ENCODE measurements at regions not wholly inside any gene's neighbourhood (a gene's known extent, or its start where the extent isn't known, plus 50 kb on each side); places are given as distances from the start of the nearest gene placed in this dataset.

DNA sequence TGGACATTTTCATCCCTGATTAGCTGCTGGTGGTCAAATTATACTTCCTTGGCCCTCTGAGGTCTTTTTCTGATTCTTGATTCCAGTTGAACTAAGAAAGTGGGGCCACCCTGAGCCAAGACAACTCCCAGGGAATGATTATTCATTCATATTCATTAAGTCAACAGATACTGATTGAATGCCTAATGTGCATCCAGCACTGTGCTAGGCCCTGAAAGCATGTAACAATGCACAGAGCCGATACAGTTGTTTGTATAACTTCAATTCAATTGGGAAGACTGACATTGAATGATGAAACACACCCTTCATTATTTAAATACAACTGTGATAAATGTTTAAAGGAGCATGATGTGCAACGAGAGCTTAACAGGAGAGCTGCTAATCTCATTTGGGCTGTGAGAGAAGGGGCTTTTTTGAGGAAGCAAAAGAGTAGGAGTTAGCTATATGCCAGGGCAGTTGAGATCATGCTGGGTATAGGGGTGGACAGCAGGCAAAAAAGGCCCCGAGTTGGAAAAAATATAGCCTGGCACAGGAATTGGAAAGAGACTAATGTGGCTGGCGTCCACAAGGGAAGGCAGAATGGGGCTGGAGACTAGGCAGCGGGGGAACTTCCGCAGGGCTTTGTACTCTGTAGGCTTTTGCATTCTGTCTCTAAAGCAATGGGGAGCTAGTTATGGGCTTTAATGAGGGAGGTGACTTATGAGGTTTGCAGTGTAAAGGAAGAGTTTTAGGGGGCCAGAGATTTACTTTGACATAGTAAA, 57.2 kb upstream of the ACVR1 start:
- DNase-seq: no peak

DNA sequence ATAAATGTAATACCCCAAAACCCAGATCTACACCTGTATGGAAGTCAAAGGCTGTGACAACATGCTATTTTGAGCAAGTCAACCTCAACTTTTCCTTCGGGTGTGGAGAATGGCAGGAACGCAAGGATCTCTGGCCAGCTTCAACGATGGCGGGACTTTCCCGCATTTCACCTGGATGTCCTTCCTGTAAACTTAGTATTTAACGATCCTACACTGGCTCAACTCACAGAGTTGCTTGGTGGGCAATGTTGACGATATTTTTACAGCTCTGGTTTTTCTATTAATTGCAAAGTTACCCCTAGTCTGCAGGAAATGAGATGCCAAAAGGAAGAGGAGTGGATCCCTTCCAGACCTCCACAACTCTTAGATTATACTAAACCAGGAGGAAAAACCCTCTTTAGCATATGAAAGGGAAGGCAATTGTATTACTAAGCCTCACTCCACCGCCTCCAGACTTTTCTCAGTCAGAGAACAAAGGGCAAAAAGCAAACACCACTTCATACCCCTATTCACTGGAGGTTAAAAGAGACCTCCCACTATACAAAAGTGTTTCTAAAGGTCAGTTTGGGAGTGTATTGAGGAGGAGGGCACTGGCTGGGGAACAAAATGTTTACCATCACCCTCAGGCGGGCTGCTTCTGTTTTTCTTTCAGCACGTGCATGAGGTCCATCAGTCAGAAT, 56.5 kb upstream of the ACVR1 start:
- no peak for DNase-seq

DNA sequence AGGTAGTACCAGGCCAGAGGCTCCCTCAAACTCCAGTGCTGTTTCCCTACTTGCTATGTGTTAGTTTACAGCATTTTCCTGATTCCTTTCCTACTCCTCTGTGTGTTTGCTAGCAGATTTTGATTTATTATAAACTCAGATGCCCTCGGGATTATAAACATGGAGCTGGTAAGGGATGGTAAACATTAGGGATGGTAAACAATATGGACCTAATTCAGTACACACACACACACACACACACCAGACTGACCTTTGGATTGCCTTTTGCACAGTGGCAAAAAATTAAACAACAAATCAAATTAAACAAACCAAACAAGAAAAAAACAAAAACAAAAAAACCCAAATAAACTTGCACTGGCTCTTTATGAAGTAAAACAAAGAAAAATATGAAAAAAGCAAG, 55.4 kb upstream of the ACVR1 start:
- DNase-seq: no peak

DNA sequence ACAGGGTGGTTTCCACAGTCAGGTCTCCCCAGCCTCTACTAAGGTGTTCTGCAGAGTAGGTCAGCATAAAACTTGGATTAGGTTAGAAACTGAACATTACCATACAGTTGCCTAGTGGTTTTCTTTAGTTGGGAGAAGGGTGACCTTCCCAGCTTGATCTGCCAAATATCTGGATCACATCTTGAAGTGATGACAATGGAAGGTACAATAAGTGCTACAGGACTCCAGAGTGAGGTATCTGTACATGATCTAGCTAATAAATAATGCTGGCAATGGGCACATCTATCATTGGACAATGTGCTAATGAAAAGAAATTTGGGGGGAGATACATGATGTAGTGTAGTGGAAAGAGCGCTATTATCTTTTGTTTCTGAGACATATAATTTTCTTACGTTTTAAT, 54.6 kb upstream of the ACVR1 start:
- no peak for DNase-seq

DNA sequence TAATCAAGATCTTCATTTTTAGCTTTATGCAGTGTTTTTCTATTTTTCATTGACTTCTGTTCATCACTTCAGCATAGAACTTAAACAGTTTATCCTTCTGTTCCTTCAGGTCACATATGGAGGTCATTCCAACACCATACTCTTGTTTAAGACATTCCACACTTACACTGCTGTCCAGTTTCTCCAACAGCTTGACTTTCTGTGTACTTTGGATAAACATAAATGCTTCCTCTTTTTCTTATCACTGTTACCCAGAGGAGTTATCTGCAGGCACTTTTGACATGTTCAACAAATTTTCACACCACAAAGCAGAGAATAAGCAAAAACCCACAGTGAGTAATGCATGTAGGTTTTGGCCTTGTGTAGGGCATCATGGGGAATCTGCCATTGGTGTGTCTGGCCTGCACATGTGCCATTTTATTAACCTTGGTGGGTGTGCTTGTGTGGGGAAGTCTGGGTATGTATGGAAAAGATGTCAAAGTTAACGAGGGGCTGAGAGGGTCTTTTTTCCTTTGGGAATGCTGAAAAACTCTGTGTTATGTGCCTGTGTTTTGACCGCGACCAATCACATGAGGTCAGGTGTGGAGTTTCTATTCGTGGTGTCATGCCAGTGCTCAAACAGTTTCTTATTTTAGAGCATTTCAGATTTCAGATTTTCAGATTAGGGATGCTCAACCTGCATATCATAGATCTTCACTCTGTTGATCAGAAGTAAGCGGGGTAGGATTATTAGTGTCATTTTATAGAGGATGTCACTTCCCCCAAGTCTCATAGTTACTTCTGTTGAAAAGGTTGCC, 53.9 kb upstream of the ACVR1 start:
- DNase-seq: no peak

DNA sequence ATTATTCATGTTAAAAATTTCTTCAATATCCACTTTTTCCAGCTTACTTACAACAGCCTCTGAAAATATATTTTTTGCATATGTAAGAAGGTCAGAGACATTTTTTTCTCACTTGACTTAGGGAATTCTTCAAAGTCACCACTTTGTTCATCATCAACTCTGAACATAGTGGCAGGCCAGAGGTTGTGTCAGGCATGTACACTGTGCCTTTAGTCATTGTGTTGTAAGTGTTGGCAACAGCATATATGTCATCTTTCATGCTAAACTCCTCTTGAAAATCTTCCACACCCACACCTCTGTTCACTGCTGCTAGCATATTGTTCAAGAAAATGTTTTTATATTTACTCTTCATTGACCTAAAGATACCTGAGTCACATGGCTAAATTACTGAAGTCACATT, 52.2 kb upstream of the ACVR1 start:
- DNase-seq: no peak

DNA sequence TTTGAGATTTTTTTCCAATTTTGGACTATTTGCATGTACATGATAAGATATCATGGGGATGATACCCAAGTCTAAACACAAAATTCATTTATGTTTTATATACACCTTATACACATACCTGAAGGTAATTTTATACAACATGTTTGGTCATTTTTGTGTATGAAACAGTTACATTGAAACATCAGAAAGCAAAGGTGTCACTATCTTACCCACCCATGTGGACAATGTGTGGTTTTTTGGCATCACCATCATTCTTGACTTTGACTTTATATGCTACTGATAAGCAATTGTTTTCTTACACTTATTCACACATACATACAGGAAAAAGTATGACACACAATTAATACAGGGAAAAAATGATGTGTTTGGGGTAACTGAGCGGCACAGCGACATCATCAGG, 51.0 kb upstream of the ACVR1 start:
- no peak for DNase-seq
